ENCODE measurements at regions not wholly inside any gene's neighbourhood (a gene's known extent, or its start where the extent isn't known, plus 50 kb on each side); places are given as distances from the start of the nearest gene placed in this dataset.

DNA sequence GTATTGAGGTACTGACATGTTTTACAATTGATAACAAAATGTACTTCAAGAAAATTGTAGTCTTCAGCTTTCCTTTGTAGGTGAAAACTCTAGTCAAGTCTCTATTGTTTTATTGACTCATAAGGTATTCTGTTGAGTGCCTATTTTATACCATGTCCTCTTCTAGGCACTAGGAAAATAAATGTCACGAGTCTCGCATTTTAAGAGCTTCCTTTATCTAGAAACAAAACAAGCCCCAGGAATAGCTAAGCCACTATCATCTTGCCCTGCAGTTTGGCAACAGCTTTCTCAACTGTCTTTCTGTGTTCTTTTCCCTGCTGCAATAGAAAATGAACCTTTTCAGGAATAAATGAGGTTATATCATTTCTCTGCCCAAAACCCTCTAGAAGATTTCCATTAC is 288.5 kb upstream of the NEGR1 start:
- no peak for DNase-seq
- Histone ChIP-seq H3K9me3 (ENCODE audit: insufficient read depth, low read length, severe bottlenecking) (no peaks in the 10 kb centered on the region), H3K36me3 (ENCODE audit: insufficient read depth, low read length) (no peaks in the 10 kb centered on the region), H3K4me1 (ENCODE audit: insufficient read depth, low read length) (peaks cover 8% of the 10 kb centered on the region; the same call in 1 of the 2 replicates), H3K27ac (ENCODE audit: low read length) (no peak overlapping the region), H2AFZ (ENCODE audit: low read depth, low read length) (no peak overlapping the region), H3K4me3 (ENCODE audit: low read depth in 1 of 2, low read length in 2 of 2) (no peak overlapping the region), H4K20me1 (ENCODE audit: insufficient read depth, low read length) (no peaks in the 10 kb centered on the region), H3K9ac (ENCODE audit: low read depth, low read length) (no peak overlapping the region), H3K4me2 (ENCODE audit: insufficient read depth, low read length) (no peak overlapping the region), H3K79me2 (ENCODE audit: insufficient read depth, low read length) (no peaks in the 10 kb centered on the region), H3K27me3 (ENCODE audit: insufficient read depth, low read length, poor library complexity) (no peaks in the 10 kb centered on the region)
- no peak for ATAC-seq (ENCODE audit: insufficient read depth, low read depth)
- TF ChIP-seq, protein P1, sequence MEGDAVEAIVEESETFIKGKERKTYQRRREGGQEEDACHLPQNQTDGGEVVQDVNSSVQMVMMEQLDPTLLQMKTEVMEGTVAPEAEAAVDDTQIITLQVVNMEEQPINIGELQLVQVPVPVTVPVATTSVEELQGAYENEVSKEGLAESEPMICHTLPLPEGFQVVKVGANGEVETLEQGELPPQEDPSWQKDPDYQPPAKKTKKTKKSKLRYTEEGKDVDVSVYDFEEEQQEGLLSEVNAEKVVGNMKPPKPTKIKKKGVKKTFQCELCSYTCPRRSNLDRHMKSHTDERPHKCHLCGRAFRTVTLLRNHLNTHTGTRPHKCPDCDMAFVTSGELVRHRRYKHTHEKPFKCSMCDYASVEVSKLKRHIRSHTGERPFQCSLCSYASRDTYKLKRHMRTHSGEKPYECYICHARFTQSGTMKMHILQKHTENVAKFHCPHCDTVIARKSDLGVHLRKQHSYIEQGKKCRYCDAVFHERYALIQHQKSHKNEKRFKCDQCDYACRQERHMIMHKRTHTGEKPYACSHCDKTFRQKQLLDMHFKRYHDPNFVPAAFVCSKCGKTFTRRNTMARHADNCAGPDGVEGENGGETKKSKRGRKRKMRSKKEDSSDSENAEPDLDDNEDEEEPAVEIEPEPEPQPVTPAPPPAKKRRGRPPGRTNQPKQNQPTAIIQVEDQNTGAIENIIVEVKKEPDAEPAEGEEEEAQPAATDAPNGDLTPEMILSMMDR (IDR thresholded peaks at IDR 0.05; ENCODE audit: borderline replicate concordance, extremely low read depth, low read length, poor library complexity, severe bottlenecking) = no peak
- no peak for TF ChIP-seq EZH2 (IDR thresholded peaks at IDR 0.05; ENCODE audit: borderline replicate concordance, low read depth, low read length, severe bottlenecking)

DNA sequence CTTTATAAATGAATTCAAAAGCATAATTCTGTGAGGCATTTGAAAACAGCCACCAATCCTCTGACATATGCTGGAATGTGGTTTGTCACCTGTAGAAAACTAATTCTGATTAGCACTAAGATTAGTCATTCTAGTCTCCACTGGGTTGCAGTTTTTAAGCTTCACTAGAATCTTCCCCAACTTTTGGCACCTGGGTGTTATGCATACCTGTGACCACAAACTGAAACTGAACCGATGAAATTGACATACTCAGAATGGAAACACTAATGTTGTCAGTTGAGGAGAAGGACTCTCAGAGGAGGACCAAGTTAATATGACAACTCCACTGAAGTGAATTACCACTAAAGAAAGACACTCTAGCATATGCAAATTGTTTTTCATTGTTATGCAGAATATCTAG is 285.8 kb upstream of the NEGR1 start:
- Histone ChIP-seq H3K4me2 (ENCODE audit: insufficient read depth, low read length) (peak overlapping the region; percentile 3; the same call in 1 of the 2 replicates), H2AFZ (ENCODE audit: low read depth, low read length) (no peak overlapping the region), H3K27me3 (ENCODE audit: insufficient read depth, low read length, poor library complexity) (no peaks in the 10 kb centered on the region), H3K9me3 (ENCODE audit: insufficient read depth, low read length, severe bottlenecking) (no peaks in the 10 kb centered on the region), H3K79me2 (ENCODE audit: insufficient read depth, low read length) (no peaks in the 10 kb centered on the region), H3K4me3 (ENCODE audit: low read depth in 1 of 2, low read length in 2 of 2) (no peak overlapping the region), H3K36me3 (ENCODE audit: insufficient read depth, low read length) (no peaks in the 10 kb centered on the region), H3K9ac (ENCODE audit: low read depth, low read length) (no peak overlapping the region), H4K20me1 (ENCODE audit: insufficient read depth, low read length) (no peaks in the 10 kb centered on the region), H3K27ac (ENCODE audit: low read length) (no peak overlapping the region), H3K4me1 (ENCODE audit: insufficient read depth, low read length) (peaks cover 8% of the 10 kb centered on the region; the same call in 1 of the 2 replicates)
- TF ChIP-seq, protein P1 (IDR thresholded peaks at IDR 0.05; ENCODE audit: borderline replicate concordance, extremely low read depth, low read length, poor library complexity, severe bottlenecking) = no peak
- TF ChIP-seq EZH2 (IDR thresholded peaks at IDR 0.05; ENCODE audit: borderline replicate concordance, low read depth, low read length, severe bottlenecking) = no peak
- no peak for DNase-seq
- peak; percentile 52; the same call in 2 of the 3 replicates for ATAC-seq (ENCODE audit: insufficient read depth, low read depth)

DNA sequence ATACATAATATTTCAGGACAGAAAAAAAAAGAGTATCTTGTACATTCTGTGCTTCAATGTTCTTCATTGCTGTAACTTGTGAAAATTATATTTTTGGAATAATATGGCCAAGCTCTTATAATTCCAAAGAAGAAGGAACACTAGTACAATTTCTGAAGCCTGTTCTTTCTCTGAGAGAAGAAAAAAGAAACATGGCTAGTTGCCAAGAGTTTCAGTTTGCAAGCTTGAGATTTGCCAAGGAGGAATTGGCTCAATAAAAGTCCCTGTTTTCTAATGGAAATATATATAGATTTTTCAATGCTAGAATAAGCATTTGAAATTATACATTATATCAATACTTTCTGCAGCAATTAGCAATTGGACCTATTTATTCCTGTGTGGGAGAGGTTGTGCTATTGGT is 285.2 kb upstream of the NEGR1 start:
- peaks cover 8% of the 10 kb centered on the region; the same call in 1 of the 2 replicates for H3K4me1 ChIP-seq (ENCODE audit: insufficient read depth, low read length)
- no peak overlapping the region for H3K4me3 ChIP-seq (ENCODE audit: low read depth in 1 of 2, low read length in 2 of 2)
- no peak for TF ChIP-seq EZH2 (IDR thresholded peaks at IDR 0.05; ENCODE audit: borderline replicate concordance, low read depth, low read length, severe bottlenecking)
- TF ChIP-seq, protein P1 (IDR thresholded peaks at IDR 0.05; ENCODE audit: borderline replicate concordance, extremely low read depth, low read length, poor library complexity, severe bottlenecking) = no peak
- no peak overlapping the region for H2AFZ ChIP-seq (ENCODE audit: low read depth, low read length)
- no peaks in the 10 kb centered on the region for H3K27me3 ChIP-seq (ENCODE audit: insufficient read depth, low read length, poor library complexity)
- DNase-seq (no peak), ATAC-seq (ENCODE audit: insufficient read depth, low read depth) (no peak)
- no peak overlapping the region for H3K9ac ChIP-seq (ENCODE audit: low read depth, low read length)
- no peaks in the 10 kb centered on the region for H3K79me2 ChIP-seq (ENCODE audit: insufficient read depth, low read length)
- no peak overlapping the region for H3K4me2 ChIP-seq (ENCODE audit: insufficient read depth, low read length)
- no peaks in the 10 kb centered on the region for H4K20me1 ChIP-seq (ENCODE audit: insufficient read depth, low read length)
- H3K36me3 ChIP-seq (ENCODE audit: insufficient read depth, low read length) = no peaks in the 10 kb centered on the region
- no peak overlapping the region for H3K27ac ChIP-seq (ENCODE audit: low read length)
- H3K9me3 ChIP-seq (ENCODE audit: insufficient read depth, low read length, severe bottlenecking) = no peaks in the 10 kb centered on the region

DNA sequence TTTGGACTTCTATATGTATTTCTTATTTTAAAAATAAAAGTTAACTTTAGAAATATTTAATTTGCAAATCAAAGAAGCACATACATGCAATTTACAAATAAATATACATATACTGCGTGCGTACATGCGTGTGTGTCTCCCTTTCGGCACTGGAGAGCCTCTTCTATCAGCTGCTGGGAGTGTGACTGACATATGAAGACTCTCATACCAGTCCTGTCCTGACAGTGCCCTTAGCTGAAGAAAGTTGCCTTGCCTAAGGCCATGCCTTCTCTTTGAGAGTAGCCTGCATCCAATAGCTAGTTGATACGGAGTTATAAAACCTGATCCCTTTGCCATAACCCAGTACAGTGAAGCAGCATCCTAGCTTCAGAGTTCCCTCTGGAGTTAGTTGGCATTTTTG is 282.4 kb upstream of the NEGR1 start:
- H3K79me2 ChIP-seq (ENCODE audit: insufficient read depth, low read length) = no peaks in the 10 kb centered on the region
- no peaks in the 10 kb centered on the region for H3K9me3 ChIP-seq (ENCODE audit: insufficient read depth, low read length, severe bottlenecking)
- peaks cover 8% of the 10 kb centered on the region; the same call in 1 of the 2 replicates for H3K4me1 ChIP-seq (ENCODE audit: insufficient read depth, low read length)
- H3K27me3 ChIP-seq (ENCODE audit: insufficient read depth, low read length, poor library complexity) = no peaks in the 10 kb centered on the region
- no peaks in the 10 kb centered on the region for H4K20me1 ChIP-seq (ENCODE audit: insufficient read depth, low read length)
- DNase-seq (no peak), ATAC-seq (ENCODE audit: insufficient read depth, low read depth) (no peak)
- no peak overlapping the region for H3K4me3 ChIP-seq (ENCODE audit: low read depth in 1 of 2, low read length in 2 of 2)
- TF ChIP-seq EZH2 (IDR thresholded peaks at IDR 0.05; ENCODE audit: borderline replicate concordance, low read depth, low read length, severe bottlenecking) = no peak
- TF ChIP-seq, protein P1 (IDR thresholded peaks at IDR 0.05; ENCODE audit: borderline replicate concordance, extremely low read depth, low read length, poor library complexity, severe bottlenecking) = no peak
- no peak overlapping the region for H3K4me2 ChIP-seq (ENCODE audit: insufficient read depth, low read length)
- no peak overlapping the region for H2AFZ ChIP-seq (ENCODE audit: low read depth, low read length)
- no peak overlapping the region for H3K9ac ChIP-seq (ENCODE audit: low read depth, low read length)
- H3K36me3 ChIP-seq (ENCODE audit: insufficient read depth, low read length) = no peaks in the 10 kb centered on the region
- H3K27ac ChIP-seq (ENCODE audit: low read length) = no peak overlapping the region
